ENCODE measurements at regions not wholly inside any gene's neighbourhood (a gene's known extent, or its start where the extent isn't known, plus 50 kb on each side); places are given as distances from the start of the nearest gene placed in this dataset.

GRCh38 chr7:113452245-113452644 is 333.9 kb upstream of the SMIM30 start:
- no peak overlapping the region for H3K27ac ChIP-seq (ENCODE audit: low read depth in 1 of 2, low read length in 2 of 2)
- no peaks in the 10 kb centered on the region for H3K36me3 Mint-ChIP-seq
- WGBS (ENCODE audit: insufficient coverage), result 93% methylated on average over 3 of the region's 4 CpGs
- no peak overlapping the region for H3K4me3 Mint-ChIP-seq
- no peak overlapping the region for H3K9ac ChIP-seq (ENCODE audit: insufficient read depth, low read length, poor library complexity, severe bottlenecking)
- no peak overlapping the region for H3K27ac Mint-ChIP-seq
- TF ChIP-seq, protein P1, sequence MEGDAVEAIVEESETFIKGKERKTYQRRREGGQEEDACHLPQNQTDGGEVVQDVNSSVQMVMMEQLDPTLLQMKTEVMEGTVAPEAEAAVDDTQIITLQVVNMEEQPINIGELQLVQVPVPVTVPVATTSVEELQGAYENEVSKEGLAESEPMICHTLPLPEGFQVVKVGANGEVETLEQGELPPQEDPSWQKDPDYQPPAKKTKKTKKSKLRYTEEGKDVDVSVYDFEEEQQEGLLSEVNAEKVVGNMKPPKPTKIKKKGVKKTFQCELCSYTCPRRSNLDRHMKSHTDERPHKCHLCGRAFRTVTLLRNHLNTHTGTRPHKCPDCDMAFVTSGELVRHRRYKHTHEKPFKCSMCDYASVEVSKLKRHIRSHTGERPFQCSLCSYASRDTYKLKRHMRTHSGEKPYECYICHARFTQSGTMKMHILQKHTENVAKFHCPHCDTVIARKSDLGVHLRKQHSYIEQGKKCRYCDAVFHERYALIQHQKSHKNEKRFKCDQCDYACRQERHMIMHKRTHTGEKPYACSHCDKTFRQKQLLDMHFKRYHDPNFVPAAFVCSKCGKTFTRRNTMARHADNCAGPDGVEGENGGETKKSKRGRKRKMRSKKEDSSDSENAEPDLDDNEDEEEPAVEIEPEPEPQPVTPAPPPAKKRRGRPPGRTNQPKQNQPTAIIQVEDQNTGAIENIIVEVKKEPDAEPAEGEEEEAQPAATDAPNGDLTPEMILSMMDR (IDR thresholded peaks at IDR 0.05), result no peak
- H3K4me2 ChIP-seq (replicated peaks; ENCODE audit: extremely low read depth, low read length, poor library complexity, severe bottlenecking), result no peak overlapping the region
- intact Hi-C loops (cut with micrococcal nuclease), result no loop called here
- H3K9me3 ChIP-seq (replicated peaks in 1 of 2; ENCODE audit: control insufficient read depth in 1 of 2, insufficient read depth in 1 of 2, low read length in 2 of 2), result no peaks in the 10 kb centered on the region
- H3K9me3 Mint-ChIP-seq, result peaks cover 0 to 3% (median 0%) of the 10 kb centered on the region in 7 donors
- no peaks in the 10 kb centered on the region for H3K4me1 Mint-ChIP-seq
- DNase-seq, result no peak
- H3K4me3 ChIP-seq (replicated peaks in 1 of 3; ENCODE audit: low read depth in 2 of 3, low read length in 3 of 3), result no peak overlapping the region
- no peak overlapping the region for H2AFZ ChIP-seq (ENCODE audit: insufficient read depth, low read depth, low read length, poor library complexity, severe bottlenecking)
- H4K20me1 ChIP-seq (ENCODE audit: insufficient read depth, low read length), result no peaks in the 10 kb centered on the region
- no peaks in the 10 kb centered on the region for H3K79me2 ChIP-seq (ENCODE audit: insufficient read depth, low read length)
- no peaks in the 10 kb centered on the region for H3K27me3 ChIP-seq (ENCODE audit: control insufficient read depth in 2 of 2, insufficient read depth in 2 of 2, low read length in 2 of 2)
- no peaks in the 10 kb centered on the region for H3K4me1 ChIP-seq (ENCODE audit: control insufficient read depth in 1 of 2, insufficient read depth in 2 of 2, low read length in 2 of 2)
- no peaks in the 10 kb centered on the region for H3K36me3 ChIP-seq (replicated peaks in 1 of 2; ENCODE audit: control insufficient read depth in 1 of 2, insufficient read depth in 2 of 2, low read length in 2 of 2)
- H3K27me3 Mint-ChIP-seq (ENCODE audit: low read depth in 3 of 3), result peaks cover 0 to 3% (median 0%) of the 10 kb centered on the region in 3 donors

DNA sequence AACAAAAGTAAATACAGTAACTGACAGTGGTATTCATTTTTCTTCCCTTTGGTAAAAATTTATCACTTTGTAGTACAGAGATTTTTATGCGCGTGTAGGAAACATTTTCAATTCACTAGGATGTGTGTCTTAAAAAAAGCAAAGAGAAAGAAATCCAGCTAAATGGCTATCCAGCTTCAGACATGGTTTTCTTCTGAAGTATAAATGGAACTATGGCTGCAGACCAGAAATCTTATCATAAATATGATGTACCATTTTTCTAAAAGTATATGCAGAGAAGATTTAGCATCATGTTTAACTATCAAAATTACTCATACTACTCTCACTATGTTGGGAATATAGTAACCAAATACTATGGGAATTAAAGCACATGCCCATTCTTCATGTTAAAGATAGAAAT is 328.4 kb upstream of the SMIM30 start:
- intact Hi-C loops (cut with micrococcal nuclease), result no loop called here
- no peak overlapping the region for H3K4me2 ChIP-seq (replicated peaks; ENCODE audit: extremely low read depth, low read length, poor library complexity, severe bottlenecking)
- H3K27ac ChIP-seq (ENCODE audit: low read depth in 1 of 2, low read length in 2 of 2), result no peak overlapping the region
- no peaks in the 10 kb centered on the region for H3K36me3 ChIP-seq (replicated peaks in 1 of 2; ENCODE audit: control insufficient read depth in 1 of 2, insufficient read depth in 2 of 2, low read length in 2 of 2)
- no peak overlapping the region for H2AFZ ChIP-seq (ENCODE audit: insufficient read depth, low read depth, low read length, poor library complexity, severe bottlenecking)
- H3K4me1 ChIP-seq (ENCODE audit: control insufficient read depth in 1 of 2, insufficient read depth in 2 of 2, low read length in 2 of 2), result no peaks in the 10 kb centered on the region
- H3K27ac Mint-ChIP-seq, result no peak overlapping the region
- H3K9ac ChIP-seq (ENCODE audit: insufficient read depth, low read length, poor library complexity, severe bottlenecking), result no peak overlapping the region
- no peaks in the 10 kb centered on the region for H3K27me3 Mint-ChIP-seq (ENCODE audit: low read depth in 3 of 3)
- TF ChIP-seq, protein P1 (IDR thresholded peaks at IDR 0.05), result no peak
- no peaks in the 10 kb centered on the region for H3K9me3 ChIP-seq (replicated peaks in 1 of 2; ENCODE audit: control insufficient read depth in 1 of 2, insufficient read depth in 1 of 2, low read length in 2 of 2)
- H4K20me1 ChIP-seq (ENCODE audit: insufficient read depth, low read length), result no peaks in the 10 kb centered on the region
- H3K4me1 Mint-ChIP-seq, result no peaks in the 10 kb centered on the region
- no peaks in the 10 kb centered on the region for H3K79me2 ChIP-seq (ENCODE audit: insufficient read depth, low read length)
- H3K9me3 Mint-ChIP-seq, result peaks cover 0 to 2% (median 0%) of the 10 kb centered on the region in 7 donors
- H3K27me3 ChIP-seq (ENCODE audit: control insufficient read depth in 2 of 2, insufficient read depth in 2 of 2, low read length in 2 of 2), result no peaks in the 10 kb centered on the region
- no CpG with 5 or more reads among the region's 2 CpGs for WGBS (ENCODE audit: insufficient coverage)
- H3K4me3 Mint-ChIP-seq, result no peak overlapping the region
- no peaks in the 10 kb centered on the region for H3K36me3 Mint-ChIP-seq
- DNase-seq, result no peak
- H3K4me3 ChIP-seq (replicated peaks in 1 of 3; ENCODE audit: low read depth in 2 of 3, low read length in 3 of 3), result no peak overlapping the region

Data from CD14-positive monocyte (primary cell).